Right ventricle myocardium inferior (tissue), 1 donor: ENCODE measurements at regions not wholly inside any gene's neighbourhood (a gene's known extent, or its start where the extent isn't known, plus 50 kb on each side); places are given as distances from the start of the nearest gene placed in this dataset.
"Not testable (repeated sequence)": the region's sequence is repeated elsewhere in the genome, so short reads cannot be mapped to it uniquely, and the experiment has no call there.

Experiments
- ATAC-seq: fragments of 200-7000 bp; cut with Tn5 transposase; one replicate; pipeline ENCODE4 v1.9.1; 2020; ENCODE audit warnings: mild to moderate bottlenecking, moderate library complexity
- DNase-seq: peaks from one replicate; pipeline ENCODE4 v3.0.0; 2021; ENCODE audit errors: missing footprints
- intact Hi-C: fragments of 100-400 bp; cut with DNase I; formaldehyde crosslinking; loops from one replicate; pipeline ENCODE4 v1.11.0; 2022
- donor health status: DM: no; HTN: yes; CAD: no; lungs with severe emphysema.

DNA sequence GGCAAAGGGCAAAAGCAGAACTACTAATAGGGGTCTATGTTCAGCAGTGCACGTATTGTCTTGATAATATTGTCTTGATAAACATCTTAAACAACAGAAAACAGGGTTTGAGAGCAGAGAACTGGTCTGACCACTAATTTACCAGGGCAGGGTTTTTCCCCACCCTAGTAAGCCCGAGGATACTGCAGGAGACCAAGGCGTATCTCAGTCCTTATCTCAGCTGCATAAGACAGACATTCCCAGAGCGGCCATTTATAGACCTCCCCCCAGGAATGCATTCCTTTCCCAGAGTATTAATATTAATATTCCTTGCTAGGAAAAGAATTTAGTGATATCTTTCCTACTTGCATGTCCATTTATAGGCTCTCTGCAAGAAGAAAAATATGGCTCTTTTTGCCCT lies 222.5 kb upstream of the GRIK2 start:
- ATAC-seq, DNase-seq, intact Hi-C loops: not testable (repeated sequence)

DNA sequence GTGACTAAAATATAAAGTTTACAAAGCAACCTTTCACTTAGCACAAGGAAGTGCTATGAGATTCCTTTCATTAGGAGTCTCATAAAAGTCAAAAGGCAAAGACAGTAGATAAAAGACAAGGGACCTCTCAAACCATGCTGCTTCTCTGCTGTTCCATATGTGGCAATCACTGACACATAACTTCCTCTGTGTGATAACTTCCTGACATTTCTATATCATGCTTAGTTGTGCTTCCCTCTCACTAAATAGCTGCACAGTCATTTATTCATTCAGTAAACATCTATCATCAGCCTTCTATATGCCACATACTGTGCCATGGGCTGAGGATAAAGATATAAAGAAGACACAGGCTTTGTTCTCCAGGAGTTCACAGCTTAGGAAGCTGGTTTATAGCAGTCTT lies 214.8 kb upstream of the GRIK2 start:
- no peak for DNase-seq
- intact Hi-C loops = no loop called here
- no peak for ATAC-seq

DNA sequence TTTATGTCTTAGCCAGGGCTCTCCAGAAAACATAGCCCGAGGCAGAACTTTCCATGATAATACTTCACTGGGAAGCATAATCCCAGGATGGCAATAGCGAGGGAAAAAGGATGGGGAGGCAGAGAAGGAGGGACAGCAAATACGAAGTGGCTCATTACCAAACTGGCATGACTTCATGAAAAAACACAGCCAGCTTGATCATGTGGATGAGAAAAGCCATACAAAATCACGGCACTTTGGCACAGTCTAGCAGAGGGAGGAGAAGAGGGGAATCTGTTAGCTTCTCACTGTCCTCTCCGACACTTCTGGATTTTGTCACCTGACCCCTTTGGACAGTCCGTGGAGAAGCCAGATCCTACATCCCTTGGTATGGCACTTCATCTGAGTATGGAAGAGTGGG lies 212.5 kb upstream of the GRIK2 start:
- intact Hi-C loops = no loop called here
- ATAC-seq = no peak
- DNase-seq = no peak

DNA sequence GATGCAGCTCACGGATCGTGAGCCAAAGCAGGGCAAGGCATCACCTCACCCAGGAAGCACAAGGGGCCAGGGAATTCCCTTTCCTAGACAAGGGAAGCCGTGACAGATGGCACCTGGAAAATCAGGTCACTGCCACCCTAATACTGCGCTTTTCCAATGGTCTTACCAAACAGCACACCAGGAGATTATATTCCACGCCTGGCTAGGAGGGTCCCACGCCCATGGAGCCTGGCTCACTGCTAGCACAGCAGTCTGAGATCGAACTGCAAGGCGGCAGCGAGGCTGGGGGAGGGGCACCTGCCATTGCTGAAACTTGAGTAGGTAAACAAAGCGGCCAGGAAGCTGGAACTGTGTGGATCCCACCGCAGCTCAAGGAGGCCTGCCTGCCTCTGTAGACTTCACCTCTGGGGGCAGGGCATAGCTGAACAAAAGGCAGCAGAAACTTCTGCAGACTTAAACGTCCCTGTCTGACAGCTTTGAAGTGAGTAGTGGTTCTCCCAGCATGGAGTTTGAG lies 205.2 kb upstream of the GRIK2 start:
- ATAC-seq, intact Hi-C loops: not testable (repeated sequence)

DNA sequence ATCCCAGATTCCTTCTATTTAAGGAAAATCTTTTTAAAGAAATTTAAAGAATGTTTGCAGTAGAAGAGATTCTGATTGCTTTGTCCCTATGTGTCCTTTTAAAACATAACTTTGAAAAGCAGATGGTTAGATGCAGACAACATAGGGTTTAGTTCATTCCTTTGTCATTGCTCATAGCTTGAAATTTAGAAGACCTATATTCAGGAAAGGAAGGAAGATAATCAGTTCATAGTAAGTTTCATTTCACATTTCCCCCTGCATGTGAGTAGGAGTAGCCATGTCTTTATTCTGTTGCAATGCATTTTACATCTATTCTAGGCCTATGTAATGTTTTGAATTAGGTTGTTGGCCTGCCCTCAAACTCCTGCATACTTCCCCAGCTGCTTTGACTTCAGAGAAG lies 197.9 kb upstream of the GRIK2 start:
- no peak for ATAC-seq
- intact Hi-C loops = no loop called here
- DNase-seq = no peak

More for the DNA sequence above, 205.2 kb upstream of the GRIK2 start:
- DNase-seq = not testable (repeated sequence)

DNA sequence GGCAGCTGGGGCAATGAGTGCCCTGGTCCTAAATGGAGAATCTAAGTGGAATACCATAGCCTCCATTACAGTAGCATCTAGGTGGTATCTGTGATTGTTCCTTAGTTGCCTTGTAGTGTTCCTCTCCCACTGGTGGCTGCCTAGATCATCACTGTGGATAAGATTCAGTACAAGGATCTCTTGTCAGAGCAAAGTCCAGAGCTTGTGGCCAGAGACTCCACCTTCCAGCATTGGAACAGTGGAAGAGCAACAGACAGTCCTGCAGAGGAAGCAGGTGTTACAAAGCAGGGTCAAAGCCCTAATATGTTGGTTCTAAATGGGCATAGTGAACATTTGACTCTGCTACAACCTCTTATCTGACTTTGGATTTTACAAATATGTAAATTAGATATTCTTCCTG lies 194.1 kb upstream of the GRIK2 start:
- DNase-seq = no peak
- intact Hi-C loops = no loop called here
- ATAC-seq = no peak

DNA sequence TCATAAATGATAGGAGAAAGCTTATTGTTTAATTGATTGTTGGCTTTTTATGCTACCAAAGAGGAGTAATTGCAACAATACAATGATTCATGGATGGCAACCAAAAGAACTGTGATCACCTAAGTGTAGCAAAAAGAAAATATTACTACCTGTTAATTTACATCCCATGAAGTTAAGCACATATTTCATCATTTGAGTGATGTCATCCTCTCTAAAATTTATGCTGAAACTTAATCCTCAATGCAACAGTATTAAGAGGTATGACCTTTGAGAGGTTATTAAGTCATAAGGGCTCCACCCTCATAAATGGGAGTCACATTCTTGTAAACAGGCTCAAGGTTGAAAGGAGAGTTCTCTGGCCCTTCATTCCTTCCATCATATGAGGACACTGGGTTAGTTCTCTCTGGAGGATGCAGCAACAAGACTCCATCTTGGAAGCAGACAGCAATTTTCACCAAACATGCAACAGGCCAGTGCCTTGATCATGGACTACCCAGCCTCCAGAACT lies 190.6 kb upstream of the GRIK2 start:
- DNase-seq = no peak
- intact Hi-C loops = no loop called here
- ATAC-seq = no peak

DNA sequence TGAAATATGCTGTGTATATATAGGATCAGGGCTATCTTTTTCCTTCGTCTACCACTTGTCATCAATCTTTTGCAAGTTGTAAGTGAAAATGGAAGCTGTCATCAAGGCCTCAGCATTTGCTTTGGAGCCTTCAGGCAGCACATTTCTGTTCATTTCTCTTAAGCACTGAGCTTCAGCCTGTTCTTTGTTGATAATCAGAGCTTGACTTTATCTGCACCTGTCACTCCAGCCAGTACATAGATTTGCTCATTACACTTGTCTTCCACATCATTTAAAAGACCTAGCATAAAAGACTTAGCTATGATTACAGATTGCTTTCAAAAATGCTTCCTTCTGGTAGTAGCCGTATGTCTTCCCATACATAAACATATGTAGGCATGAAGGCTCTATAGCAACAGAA lies 189.8 kb upstream of the GRIK2 start:
- intact Hi-C loops = no loop called here
- no peak for ATAC-seq

DNA sequence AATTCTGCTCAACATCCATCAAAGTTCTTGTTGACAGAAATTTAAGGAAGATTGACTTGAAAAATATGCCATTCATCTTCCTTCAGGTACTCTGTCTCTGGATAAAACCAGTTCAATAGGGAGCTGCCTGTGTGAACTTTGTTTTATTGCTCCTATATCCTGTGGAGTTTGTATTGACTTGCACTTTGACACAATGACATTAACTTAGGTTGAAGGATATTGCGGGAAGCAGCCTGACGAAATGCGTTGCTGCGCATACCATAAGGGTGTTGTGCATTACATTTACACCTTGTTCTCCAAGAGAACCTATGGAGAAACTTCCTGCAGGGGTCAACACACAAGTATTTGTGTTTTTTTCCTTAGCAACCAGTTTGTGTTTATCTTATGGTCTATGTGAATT lies 185.4 kb upstream of the GRIK2 start:
- DNase-seq (no peak), ATAC-seq (no peak)
- intact Hi-C loops = no loop called here

More for the DNA sequence above, 189.8 kb upstream of the GRIK2 start:
- DNase-seq = no peak

DNA sequence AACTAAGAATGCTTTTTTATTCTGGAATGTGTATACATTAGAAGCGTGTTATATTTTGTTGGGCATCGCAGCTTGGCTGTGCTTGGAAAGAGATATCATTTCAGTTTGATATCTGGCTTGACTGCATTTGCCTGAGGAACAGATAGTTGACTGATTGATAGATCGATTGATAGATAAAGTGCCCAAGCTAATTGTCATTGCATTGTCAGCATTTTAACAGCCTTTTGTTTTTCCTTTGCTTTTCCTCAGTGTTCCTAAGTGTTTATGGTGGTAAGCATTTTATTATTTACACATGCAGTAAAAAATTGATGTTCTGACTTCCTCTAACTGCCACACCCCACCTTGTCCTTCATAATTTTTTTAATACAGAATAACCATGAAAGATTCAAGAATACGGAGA lies 180.9 kb upstream of the GRIK2 start:
- no peak for ATAC-seq
- DNase-seq = no peak
- intact Hi-C loops = no loop called here

DNA sequence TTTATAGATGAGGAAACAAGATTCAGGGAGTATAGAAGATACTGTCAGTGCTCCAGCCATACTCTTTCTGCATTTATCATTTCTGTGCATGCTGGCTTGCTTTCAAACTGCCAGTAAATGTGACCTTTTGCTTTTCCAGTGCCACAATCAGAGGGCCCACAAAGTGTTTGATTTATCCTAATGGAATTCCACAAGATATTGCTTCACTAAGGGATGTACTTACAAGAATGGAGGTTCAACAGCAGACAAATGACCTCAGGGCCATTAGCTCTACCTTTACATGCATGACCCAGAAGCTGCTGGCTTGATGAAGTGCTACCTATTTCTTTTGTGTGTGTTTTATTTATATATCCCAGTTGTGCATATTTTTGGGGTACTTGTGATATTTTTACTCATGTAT lies 171.5 kb upstream of the GRIK2 start:
- DNase-seq (no peak), ATAC-seq (no peak)
- intact Hi-C loops = no loop called here

DNA sequence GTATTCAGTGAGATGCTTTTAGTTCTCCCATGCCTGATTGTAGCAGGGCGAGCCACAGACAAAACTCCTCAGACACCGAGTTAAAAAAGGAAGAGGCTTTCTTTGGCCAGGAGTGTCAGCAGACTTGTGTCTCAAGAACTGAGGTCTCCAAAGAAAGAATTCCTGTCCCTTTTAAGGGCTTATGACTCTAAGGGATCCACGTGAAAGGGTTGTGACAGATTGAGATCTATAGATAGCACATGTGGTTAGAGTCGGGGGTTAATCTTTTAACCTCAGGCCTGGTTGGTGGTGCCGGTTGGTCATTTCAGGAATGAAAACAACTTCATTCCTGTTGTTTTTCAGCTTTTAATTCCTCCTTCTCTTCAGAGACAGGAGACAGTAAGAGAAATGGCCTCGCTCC lies 168.8 kb upstream of the GRIK2 start:
- DNase-seq (no peak), ATAC-seq (no peak)
- intact Hi-C loops = no loop called here

DNA sequence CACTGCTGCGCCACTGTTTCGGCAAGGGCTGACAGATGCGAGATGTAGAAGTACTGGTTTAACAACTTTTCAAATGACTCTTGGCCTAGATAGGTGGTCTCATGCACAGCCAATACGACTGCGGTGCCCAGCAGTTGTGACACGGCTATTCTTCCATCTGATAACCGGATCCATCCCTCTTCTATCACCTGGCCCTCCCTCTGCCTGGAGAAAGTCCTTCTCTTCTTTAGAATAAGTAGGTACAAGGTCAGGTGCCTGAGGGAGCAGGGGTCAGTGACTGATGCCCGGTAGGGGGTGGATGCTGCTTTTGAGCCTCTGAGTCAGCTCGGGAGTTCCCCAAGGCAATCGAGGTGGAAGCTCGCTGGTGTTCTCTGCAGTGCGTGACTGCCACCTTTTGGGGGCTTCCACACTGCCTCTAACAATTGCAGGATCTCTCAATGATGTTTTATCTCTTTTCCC lies 166.8 kb upstream of the GRIK2 start:
- ATAC-seq = no peak
- intact Hi-C loops = no loop called here
- DNase-seq = no peak

DNA sequence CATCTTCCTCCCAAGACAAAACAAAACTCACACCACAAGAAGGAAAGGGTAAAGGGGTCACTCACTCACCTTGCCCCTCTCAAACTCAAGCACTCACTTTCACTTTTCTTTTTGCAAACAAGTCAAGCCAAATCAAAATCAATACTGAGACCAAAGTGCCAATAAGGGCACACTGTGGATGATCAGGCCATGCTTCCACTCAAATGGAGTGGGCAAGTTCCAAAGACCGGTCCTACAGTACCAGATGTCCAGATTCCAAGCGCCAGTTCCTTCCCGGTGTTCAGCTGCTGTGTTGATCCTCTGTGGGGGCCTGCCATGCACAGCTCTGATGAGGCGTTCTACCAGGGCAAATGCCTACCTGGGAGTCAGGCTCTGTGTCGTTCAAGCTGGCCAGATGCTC lies 162.6 kb upstream of the GRIK2 start:
- DNase-seq (no peak), ATAC-seq (no peak)
- intact Hi-C loops = no loop called here

DNA sequence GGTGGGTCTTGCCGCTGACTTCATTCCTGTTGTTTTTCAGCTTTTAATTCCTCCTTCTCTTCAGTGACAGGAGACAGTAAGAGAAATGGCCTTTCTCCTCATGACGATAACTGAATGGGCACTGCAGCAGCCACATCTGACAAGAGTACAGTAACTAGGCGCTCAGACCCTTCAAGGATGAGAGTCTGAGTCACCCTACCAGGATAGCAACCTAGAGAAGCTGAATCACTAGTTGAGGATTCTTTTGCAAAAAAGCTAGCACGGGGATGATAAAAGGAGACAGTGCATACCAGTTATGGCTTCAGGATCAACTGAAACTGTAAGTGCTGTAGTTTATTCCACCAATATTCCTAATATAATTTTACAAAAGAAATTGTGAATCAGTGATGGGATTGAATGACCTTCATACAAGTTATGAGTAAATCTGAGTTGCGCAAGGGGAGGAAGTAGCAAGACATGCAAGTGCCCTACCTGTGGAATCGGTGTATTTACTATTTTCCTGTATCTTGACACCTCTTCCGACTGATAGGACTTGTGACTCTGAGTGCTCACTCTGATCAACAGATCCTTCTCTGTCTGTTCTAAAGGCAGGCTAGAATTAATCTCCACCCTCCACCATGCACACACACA lies 161.8 kb upstream of the GRIK2 start:
- DNase-seq = no peak
- intact Hi-C loops = no loop called here
- no peak for ATAC-seq

DNA sequence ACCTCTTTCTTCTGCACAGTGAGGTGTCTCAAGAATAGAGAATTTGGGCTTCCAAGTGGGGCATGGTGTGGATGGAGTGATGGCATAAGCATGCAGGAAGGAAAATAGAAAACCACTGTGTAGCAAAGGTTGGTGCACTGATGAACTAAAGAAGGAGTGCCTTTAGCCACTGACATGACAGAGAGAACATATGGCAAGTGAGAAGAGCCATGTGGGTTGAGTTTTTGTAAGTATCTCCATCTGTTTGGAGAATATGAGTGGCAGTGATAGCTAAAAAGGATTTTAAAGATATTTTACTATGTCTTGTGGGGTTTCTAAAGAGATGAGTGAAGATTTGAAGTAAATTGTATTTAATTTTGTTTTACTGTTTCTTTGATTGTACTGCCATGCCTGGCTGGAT lies 160.5 kb upstream of the GRIK2 start:
- intact Hi-C loops = no loop called here
- ATAC-seq = no peak
- DNase-seq = no peak

DNA sequence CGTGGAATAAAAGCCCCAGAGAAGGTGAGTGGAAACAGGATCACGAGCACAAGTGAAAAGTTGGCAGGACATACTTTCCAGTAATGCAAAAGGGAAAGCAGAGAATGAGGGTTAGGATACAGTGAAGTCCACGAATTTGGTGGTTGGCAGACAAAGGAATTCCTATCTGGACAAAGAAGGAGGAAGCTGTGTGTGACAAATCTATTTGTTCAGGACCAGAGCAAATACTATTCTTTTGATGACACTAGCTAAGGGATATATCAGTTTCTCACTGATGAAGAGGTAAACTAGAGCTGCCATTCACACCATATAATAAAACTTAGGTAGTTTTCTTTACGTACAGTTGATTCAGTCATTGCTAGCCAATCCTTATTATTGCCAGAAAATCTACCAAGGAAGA lies 156.8 kb upstream of the GRIK2 start:
- no peak for ATAC-seq
- intact Hi-C loops = no loop called here
- no peak for DNase-seq

DNA sequence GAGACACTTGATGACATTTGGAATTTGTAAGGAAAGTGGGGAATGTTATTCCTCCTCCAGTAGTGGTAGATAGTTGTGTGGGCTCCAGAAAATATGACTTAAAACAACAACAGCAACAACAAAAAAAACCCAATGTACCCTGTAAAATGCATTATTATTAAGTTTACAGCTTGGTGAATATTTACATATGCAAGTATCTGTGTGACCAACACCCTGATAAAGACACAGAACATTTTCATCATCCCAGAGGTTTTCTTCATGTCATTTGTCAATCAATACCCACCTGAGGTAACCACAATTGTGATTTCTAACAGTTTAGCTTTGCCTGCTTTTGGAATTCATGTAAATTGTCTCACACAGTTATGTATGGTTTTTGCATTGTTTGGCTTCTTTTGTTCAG lies 152.1 kb upstream of the GRIK2 start:
- ATAC-seq (no peak), DNase-seq (no peak)
- intact Hi-C loops = no loop called here

DNA sequence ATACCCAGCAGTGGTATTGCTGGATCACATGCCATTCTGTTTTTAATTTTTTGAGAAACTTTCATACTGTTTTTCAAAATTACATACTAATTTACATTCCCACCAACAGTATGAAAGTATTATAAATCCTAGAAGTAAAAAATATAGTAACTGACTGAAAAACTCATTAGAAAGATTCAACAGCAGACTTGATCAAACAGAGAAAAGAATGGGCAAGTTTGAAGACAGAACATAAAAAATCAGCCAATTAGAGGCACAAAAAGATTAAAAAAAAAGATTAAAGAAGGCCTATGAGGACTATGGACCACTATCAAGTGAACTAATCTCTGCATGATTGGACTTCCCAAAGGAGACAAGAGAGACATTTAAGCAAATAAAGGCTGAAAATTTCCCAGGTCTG lies 144.0 kb upstream of the GRIK2 start:
- DNase-seq = no peak
- intact Hi-C loops = no loop called here
- ATAC-seq = no peak

DNA sequence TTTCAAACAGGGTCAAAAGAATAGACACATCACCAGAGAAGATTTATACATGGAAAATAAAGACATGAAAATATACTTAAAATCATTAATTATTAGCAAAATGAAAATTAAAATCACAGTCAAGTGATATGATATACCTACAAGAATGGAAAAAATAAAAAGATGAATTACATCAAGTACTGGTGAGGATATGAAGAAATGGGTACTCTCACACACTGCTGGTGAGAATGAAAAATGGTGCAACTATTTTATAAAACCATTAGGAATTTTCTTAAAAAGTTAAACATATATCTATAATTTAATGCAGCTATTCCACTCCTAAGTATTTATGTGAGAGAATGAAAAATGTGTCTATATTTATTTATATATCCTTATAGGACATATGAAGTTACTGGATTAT lies 136.3 kb upstream of the GRIK2 start:
- ATAC-seq = no peak
- no peak for DNase-seq
- intact Hi-C loops = no loop called here

DNA sequence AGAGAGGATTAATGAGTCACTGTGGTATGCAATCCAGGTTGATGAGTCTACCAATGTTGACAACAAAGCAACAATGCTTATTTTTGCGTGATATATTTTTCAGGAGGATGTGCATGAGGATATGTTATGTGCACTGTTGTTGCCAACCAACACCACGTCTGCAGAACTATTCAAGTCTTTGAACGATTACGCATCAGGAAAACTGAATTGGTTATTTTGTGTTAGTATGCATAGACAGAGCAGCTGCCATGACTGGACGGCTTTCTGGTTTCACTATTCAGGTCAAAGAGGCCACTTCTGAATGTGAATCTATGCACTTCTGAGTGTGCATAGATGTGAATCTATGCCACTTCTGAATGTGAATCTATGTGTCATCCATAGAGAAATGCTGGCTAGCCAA lies 134.0 kb upstream of the GRIK2 start:
- ATAC-seq = no peak
- intact Hi-C loops = no loop called here
- DNase-seq = no peak
